Kidney (tissue), 13 donors: ENCODE measurements at regions not wholly inside any gene's neighbourhood (a gene's known extent, or its start where the extent isn't known, plus 50 kb on each side); places are given as distances from the start of the nearest gene placed in this dataset.

Experiments
- DNase-seq, 5 donors: peaks; one replicate each; pipeline ENCODE4 v3.0.0-alpha.2; 2013 to 2020
- FAIRE-seq: peaks from 2 replicates; lab custom pipeline; 2012; peaks lifted over from hg19 to GRCh38; lab: Jason Lieb, UNC
- H3K27ac ChIP-seq, 2 donors: one replicate each; pipeline ENCODE4 v1.7.0; 2013; ENCODE audit warnings: low read depth in 2 of 2, low read length in 2 of 2, inconsistent platforms in 1 of 2
- H3K27me3 ChIP-seq: one replicate; pipeline ENCODE4 v1.7.1; 2013; ENCODE audit warnings: low read length, inconsistent platforms; ENCODE audit not compliant: control insufficient read depth, insufficient read depth
- H3K36me3 ChIP-seq, 3 donors: one replicate each; pipeline versions ENCODE4 v1.7.0 to v1.7.1; 2013; ENCODE audit warnings: low read length in 3 of 3, control low read depth in 1 of 3, inconsistent platforms in 1 of 3; ENCODE audit not compliant: insufficient read depth in 3 of 3, control insufficient read depth in 2 of 3
- H3K4me1 ChIP-seq, 3 donors: one replicate each; pipeline versions ENCODE4 v1.7.0 to v1.7.1; 2013; ENCODE audit warnings: low read length in 3 of 3, inconsistent platforms in 1 of 3, low read depth in 1 of 3; ENCODE audit not compliant: control insufficient read depth in 2 of 3, insufficient read depth in 2 of 3
- H3K4me3 ChIP-seq, 3 donors: one replicate each; pipeline versions ENCODE4 v1.7.0 to v1.8.1; 2013; ENCODE audit warnings: low read length in 3 of 3, control low read depth in 1 of 3, inconsistent platforms in 1 of 3
- H3K9ac ChIP-seq, 3 donors: one replicate each; pipeline versions ENCODE4 v1.7.0 to v1.7.1; 2013; ENCODE audit warnings: low read length in 3 of 3, control low read depth in 1 of 3, inconsistent platforms in 1 of 3
- H3K9me3 ChIP-seq, 3 donors: one replicate each; pipeline versions ENCODE4 v1.7.0 to v1.7.1; 2013; ENCODE audit warnings: low read length in 3 of 3, control low read depth in 1 of 3, inconsistent platforms in 1 of 3; ENCODE audit not compliant: control insufficient read depth in 2 of 3, insufficient read depth in 1 of 3
- intact Hi-C: fragments of 100-400 bp; cut with DNase I; formaldehyde crosslinking; loops from one replicate; pipeline ENCODE4 v1.11.1; 2022
- TF ChIP-seq, protein P1 (sequence below): IDR thresholded peaks from 3 replicates; pipeline ENCODE4 v1.5.1; 2012; ENCODE audit warnings: mild to moderate bottlenecking, moderate library complexity, borderline replicate concordance; ENCODE audit not compliant: insufficient read depth; ENCODE audit errors: extremely low read depth
- donor health status: control.
- donor health status: control.
- donor health status: control.
- donor health status: control.
- donor health status: control.
- donor health status: DM: yes; HTN: yes; CAD: no.
- donor health status: Normal renal cell carcinoma (clear cell type).

DNA sequence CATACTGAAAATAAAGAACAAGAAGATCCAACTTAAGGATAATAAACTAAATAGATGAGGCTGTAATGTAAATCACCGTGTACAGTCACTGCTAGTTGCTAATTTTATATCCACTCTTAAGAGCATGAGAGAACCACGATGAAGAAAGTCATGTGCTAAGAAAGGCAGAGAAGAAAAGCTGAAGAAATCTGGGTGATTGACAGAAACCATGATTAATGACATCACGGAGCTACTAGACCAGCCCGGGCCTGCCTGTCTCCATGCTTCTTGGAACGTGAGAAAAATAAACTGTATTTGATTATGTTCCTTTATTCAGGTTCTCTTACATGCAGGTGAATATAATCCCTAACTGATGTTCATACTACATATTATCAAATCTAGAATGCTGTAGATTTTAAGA, 84.2 kb upstream of the E2F3 start:
- FAIRE-seq, result no peak
- intact Hi-C loops, result no loop called here

DNA sequence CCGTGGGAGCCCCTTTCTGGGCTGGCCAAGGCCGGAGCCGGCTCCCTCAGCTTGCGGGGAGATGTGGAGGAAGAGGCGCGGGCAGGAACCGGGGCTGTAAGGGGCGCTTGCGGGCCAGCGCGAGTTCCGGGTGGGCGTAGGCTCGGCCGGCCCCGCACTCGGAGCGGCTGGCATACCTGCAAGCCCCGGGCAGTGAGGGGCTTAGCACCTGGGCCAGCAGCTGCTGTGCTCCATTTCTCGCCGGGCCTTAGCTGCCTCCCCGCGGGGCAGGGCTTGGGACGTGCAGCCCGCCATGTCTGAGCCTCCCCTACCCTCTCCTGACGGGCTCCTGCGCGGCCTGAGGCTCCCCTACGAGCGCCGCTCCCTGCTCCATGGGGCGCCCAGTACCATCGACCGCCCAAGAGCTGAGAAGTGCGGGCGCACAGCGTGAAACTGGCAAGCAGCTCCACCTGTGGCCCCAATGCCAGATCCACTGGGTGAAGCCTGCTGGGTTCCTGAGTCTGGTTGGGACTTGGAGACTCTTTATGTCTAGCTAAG, 82.8 kb upstream of the E2F3 start:
- Histone ChIP-seq H3K4me3 (no peak overlapping the region), H3K27ac (no peak overlapping the region), H3K27me3 (no peaks in the 10 kb centered on the region), H3K4me1 (no peaks in the 10 kb centered on the region), H3K9ac (no peak overlapping the region), H3K9me3 (no peaks in the 10 kb centered on the region), H3K36me3 (no peaks in the 10 kb centered on the region)
- no peak for FAIRE-seq
- intact Hi-C loops, result no loop called here
- no peak for DNase-seq
- TF ChIP-seq, protein P1, sequence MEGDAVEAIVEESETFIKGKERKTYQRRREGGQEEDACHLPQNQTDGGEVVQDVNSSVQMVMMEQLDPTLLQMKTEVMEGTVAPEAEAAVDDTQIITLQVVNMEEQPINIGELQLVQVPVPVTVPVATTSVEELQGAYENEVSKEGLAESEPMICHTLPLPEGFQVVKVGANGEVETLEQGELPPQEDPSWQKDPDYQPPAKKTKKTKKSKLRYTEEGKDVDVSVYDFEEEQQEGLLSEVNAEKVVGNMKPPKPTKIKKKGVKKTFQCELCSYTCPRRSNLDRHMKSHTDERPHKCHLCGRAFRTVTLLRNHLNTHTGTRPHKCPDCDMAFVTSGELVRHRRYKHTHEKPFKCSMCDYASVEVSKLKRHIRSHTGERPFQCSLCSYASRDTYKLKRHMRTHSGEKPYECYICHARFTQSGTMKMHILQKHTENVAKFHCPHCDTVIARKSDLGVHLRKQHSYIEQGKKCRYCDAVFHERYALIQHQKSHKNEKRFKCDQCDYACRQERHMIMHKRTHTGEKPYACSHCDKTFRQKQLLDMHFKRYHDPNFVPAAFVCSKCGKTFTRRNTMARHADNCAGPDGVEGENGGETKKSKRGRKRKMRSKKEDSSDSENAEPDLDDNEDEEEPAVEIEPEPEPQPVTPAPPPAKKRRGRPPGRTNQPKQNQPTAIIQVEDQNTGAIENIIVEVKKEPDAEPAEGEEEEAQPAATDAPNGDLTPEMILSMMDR, result no peak

More for the DNA sequence above, 84.2 kb upstream of the E2F3 start:
- no peaks in the 10 kb centered on the region for H3K36me3 ChIP-seq
- H3K4me1 ChIP-seq, result no peaks in the 10 kb centered on the region
- no peak overlapping the region for H3K9ac ChIP-seq
- H3K9me3 ChIP-seq, result no peaks in the 10 kb centered on the region
- no peak for DNase-seq
- no peak overlapping the region for H3K4me3 ChIP-seq
- TF ChIP-seq, protein P1, result no peak
- no peaks in the 10 kb centered on the region for H3K27me3 ChIP-seq
- no peak overlapping the region for H3K27ac ChIP-seq

DNA sequence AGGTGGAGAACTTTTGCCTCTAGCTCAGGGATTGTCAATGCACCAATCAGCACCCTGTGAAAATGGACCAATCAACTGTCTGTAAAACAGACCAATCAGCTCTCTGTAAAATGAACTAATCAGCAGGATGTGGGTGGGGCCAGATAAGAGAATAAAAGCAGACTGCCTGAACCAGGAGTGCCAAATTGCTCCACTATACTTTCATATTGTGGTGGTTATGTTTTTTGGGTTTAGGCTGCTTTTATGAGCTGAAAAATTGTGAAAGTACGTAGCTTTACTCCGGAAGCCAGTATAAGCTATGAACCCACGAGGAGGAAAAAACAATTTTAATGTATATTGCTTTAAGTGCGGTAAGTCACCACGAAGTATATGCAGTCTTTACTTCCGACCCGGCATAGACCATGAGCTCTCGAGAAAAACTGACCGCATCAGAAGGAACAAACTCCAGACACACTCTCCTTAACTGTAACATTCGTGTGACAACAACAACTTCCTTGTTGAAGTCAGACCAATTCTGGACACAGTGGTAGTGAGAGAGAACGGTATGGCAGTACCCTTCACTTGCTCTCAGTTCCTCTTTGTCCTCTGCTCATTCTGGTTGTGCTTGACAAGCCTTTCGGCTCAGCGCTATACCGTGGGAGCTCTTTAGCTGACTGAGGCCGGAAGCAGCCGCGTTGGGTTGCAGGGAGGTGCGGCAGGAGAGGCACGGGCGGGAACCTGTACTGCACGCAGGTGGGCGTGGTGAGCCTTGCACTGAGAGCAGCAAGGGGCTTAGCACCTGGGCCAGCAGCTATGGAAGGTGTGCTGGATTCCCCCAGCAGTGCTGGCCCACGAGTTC, 81.9 kb upstream of the E2F3 start:
- H3K36me3 ChIP-seq, result no peaks in the 10 kb centered on the region
- H3K27ac ChIP-seq, result no peak overlapping the region
- no peaks in the 10 kb centered on the region for H3K4me1 ChIP-seq
- no peak for FAIRE-seq
- intact Hi-C loops, result no loop called here
- H3K9ac ChIP-seq, result no peak overlapping the region
- no peaks in the 10 kb centered on the region for H3K27me3 ChIP-seq
- H3K4me3 ChIP-seq, result no peak overlapping the region
- H3K9me3 ChIP-seq, result no peaks in the 10 kb centered on the region
- DNase-seq, result peak in 1 of 5 donors; percentile 80
- TF ChIP-seq, protein P1, result no peak
